Activated CD4-positive, alpha-beta T cell treated with anti-CD3 and anti-CD28 coated beads for 36 hours (primary cell): ENCODE measurements at regions not wholly inside any gene's neighbourhood (a gene's known extent, or its start where the extent isn't known, plus 50 kb on each side); places are given as distances from the start of the nearest gene placed in this dataset.
"Not testable (repeated sequence)": the region's sequence is repeated elsewhere in the genome, so short reads cannot be mapped to it uniquely, and the experiment has no call there.

Experiments used
- ATAC-seq: fragments of 200-7000 bp; cut with Tn5 transposase; one replicate; pipeline ENCODE4 v1.10.0; 2021; ENCODE audit warnings: mild to moderate bottlenecking, moderate library complexity
- CTCF ChIA-PET: fragments of 350-600 bp; sonication (Branson Sonifier 250); formaldehyde crosslinking; loops from one replicate; lab custom pipeline; 2021; ENCODE audit warnings: antibody characterized with exemption; lab: Charles Lee
- POLR2A ChIA-PET: fragments of 350-600 bp; sonication (Branson Sonifier 250); formaldehyde crosslinking; loops from one replicate; lab custom pipeline; 2021; ENCODE audit warnings: antibody characterized with exemption, inconsistent platforms; lab: Charles Lee
- DNase-seq: peaks from one replicate; pipeline ENCODE4 v3.0.0-alpha.2; 2020
- H3K27ac Mint-ChIP-seq: one replicate; pipeline ENCODE4 v1.8.0; 2021; ENCODE audit warnings: mixed read lengths
- H3K27me3 Mint-ChIP-seq: one replicate; pipeline ENCODE4 v1.8.0; 2021; ENCODE audit warnings: mixed read lengths
- H3K36me3 Mint-ChIP-seq: one replicate; pipeline ENCODE4 v1.8.0; 2021; ENCODE audit warnings: low read depth, mixed read lengths
- H3K4me1 Mint-ChIP-seq: one replicate; pipeline ENCODE4 v1.8.0; 2021; ENCODE audit warnings: mixed read lengths
- H3K4me3 Mint-ChIP-seq: one replicate; pipeline ENCODE4 v1.8.0; 2021; ENCODE audit warnings: mild to moderate bottlenecking, moderate library complexity, mixed read lengths
- H3K9me3 Mint-ChIP-seq: one replicate; pipeline ENCODE4 v1.8.0; 2021; ENCODE audit warnings: low read depth, mixed read lengths
- intact Hi-C, 2 experiments: fragments of 100-400 bp; cut with DNase I in 1 of 2; cut with micrococcal nuclease in 1 of 2; formaldehyde crosslinking; loops; one replicate each; pipeline versions ENCODE4 v1.14.2 to v1.15.1; 2022 to 2024; cut with DNase I, micrococcal nuclease

GRCh38 chr17:27181379-27181925, 112.5 kb upstream of the WSB1 start:
- H3K4me1 Mint-ChIP-seq, H3K36me3 Mint-ChIP-seq, ATAC-seq, POLR2A ChIA-PET, intact Hi-C loops, DNase-seq, H3K9me3 Mint-ChIP-seq, CTCF ChIA-PET, H3K4me3 Mint-ChIP-seq, H3K27ac Mint-ChIP-seq, H3K27me3 Mint-ChIP-seq: not testable (repeated sequence)

GRCh38 chr17:27181935-27182334, 112.0 kb upstream of the WSB1 start:
- ChIA-PET CTCF (no interaction called here), POLR2A (no interaction called here)
- H3K4me3 Mint-ChIP-seq, result no peak overlapping the region
- no peaks in the 10 kb centered on the region for H3K27me3 Mint-ChIP-seq
- no peak overlapping the region for H3K27ac Mint-ChIP-seq
- no peaks in the 10 kb centered on the region for H3K36me3 Mint-ChIP-seq
- intact Hi-C loops, result no loop called here
- DNase-seq (no peak), ATAC-seq (no peak)
- no peaks in the 10 kb centered on the region for H3K4me1 Mint-ChIP-seq
- peaks cover 7% of the 10 kb centered on the region for H3K9me3 Mint-ChIP-seq

GRCh38 chr17:27197505-27197904, 96.4 kb upstream of the WSB1 start:
- POLR2A ChIA-PET, H3K4me1 Mint-ChIP-seq, H3K27ac Mint-ChIP-seq, H3K36me3 Mint-ChIP-seq, H3K4me3 Mint-ChIP-seq, H3K9me3 Mint-ChIP-seq, ATAC-seq, H3K27me3 Mint-ChIP-seq, DNase-seq: not testable (repeated sequence)
- intact Hi-C loops, result loop anchor here in 1 of 2 experiments (2.0 kb wide), 1 partner anchor 135 kb away; no protein-coding TSS in a partner anchor
- CTCF ChIA-PET, result interaction anchor here (1.5 kb wide), 1 partner anchor 39 kb away, joined by 3 read pairs; no protein-coding TSS in a partner anchor

- Mint-ChIP-seq H3K27me3 (peaks cover 6% of the 10 kb centered on the region), H3K36me3 (no peaks in the 10 kb centered on the region), H3K9me3 (peaks cover 1% of the 10 kb centered on the region), H3K27ac (no peak overlapping the region), H3K4me1 (no peaks in the 10 kb centered on the region), H3K4me3 (no peak overlapping the region)
- intact Hi-C loops, result no loop called here
- no peak for ATAC-seq
- CTCF ChIA-PET, result interaction anchor here (0.7 to 1.9 kb wide), 3 partner anchors 14 to 133 kb away, joined by 3 to 4 read pairs (median 3); no protein-coding TSS in a partner anchor
- no peak for DNase-seq
- POLR2A ChIA-PET, result no interaction called here
Observed at GRCh38 chr17:27199948-27200347, 94.0 kb upstream of the WSB1 start.

- peaks cover 6% of the 10 kb centered on the region for H3K27me3 Mint-ChIP-seq
- CTCF ChIA-PET, result interaction anchor here (1.9 kb wide), 1 partner anchor 133 kb away, joined by 4 read pairs; no protein-coding TSS in a partner anchor
Observed at GRCh38 chr17:27200476-27200875, 93.4 kb upstream of the WSB1 start.

GRCh38 chr17:27203241-27203640, 90.7 kb upstream of the WSB1 start:
- intact Hi-C loops, result no loop called here
- POLR2A ChIA-PET, result no interaction called here

More at GRCh38 chr17:27200476-27200875, 93.4 kb upstream of the WSB1 start:
- DNase-seq (no peak), ATAC-seq (no peak)
- intact Hi-C loops, result no loop called here
- H3K4me1 Mint-ChIP-seq, result no peaks in the 10 kb centered on the region
- POLR2A ChIA-PET, result no interaction called here
- H3K36me3 Mint-ChIP-seq, result no peaks in the 10 kb centered on the region
- no peak overlapping the region for H3K4me3 Mint-ChIP-seq
- peaks cover 1% of the 10 kb centered on the region for H3K9me3 Mint-ChIP-seq
- no peak overlapping the region for H3K27ac Mint-ChIP-seq

GRCh38 chr17:27206447-27206846, 87.5 kb upstream of the WSB1 start:
- Mint-ChIP-seq H3K9me3 (no peaks in the 10 kb centered on the region), H3K4me1 (peaks cover 7% of the 10 kb centered on the region), H3K27ac (no peak overlapping the region), H3K36me3 (no peaks in the 10 kb centered on the region), H3K4me3 (no peak overlapping the region), H3K27me3 (peaks cover 12% of the 10 kb centered on the region)
- intact Hi-C loops, result no loop called here
- POLR2A ChIA-PET, result interaction anchor here (0.6 to 1.3 kb wide), 2 partner anchors 12 to 114 kb away, joined by 3 to 4 read pairs; no protein-coding TSS in a partner anchor
- ATAC-seq, result no peak
- DNase-seq, result peak; percentile 27
- CTCF ChIA-PET, result interaction anchor here (0.5 to 2.4 kb wide), 8 partner anchors 9 to 127 kb away, joined by 3 to 8 read pairs (median 4); no protein-coding TSS in a partner anchor

More at GRCh38 chr17:27203241-27203640, 90.7 kb upstream of the WSB1 start:
- H3K4me1 Mint-ChIP-seq, result peaks cover 7% of the 10 kb centered on the region
- DNase-seq (no peak), ATAC-seq (no peak)
- CTCF ChIA-PET, result interaction anchor here (0.7 to 1.4 kb wide), 2 partner anchors 11 to 33 kb away, joined by 3 to 4 read pairs; no protein-coding TSS in a partner anchor
- H3K4me3 Mint-ChIP-seq, result no peak overlapping the region
- peaks cover 12% of the 10 kb centered on the region for H3K27me3 Mint-ChIP-seq
- no peak overlapping the region for H3K27ac Mint-ChIP-seq
- no peaks in the 10 kb centered on the region for H3K9me3 Mint-ChIP-seq
- no peaks in the 10 kb centered on the region for H3K36me3 Mint-ChIP-seq

GRCh38 chr17:27207073-27207513, 86.8 kb upstream of the WSB1 start:
- DNase-seq (no peak), ATAC-seq (peak; percentile 76)
- H3K27ac Mint-ChIP-seq, result no peak overlapping the region
- H3K4me1 Mint-ChIP-seq, result peaks cover 7% of the 10 kb centered on the region
- H3K27me3 Mint-ChIP-seq, result peaks cover 12% of the 10 kb centered on the region
- no peaks in the 10 kb centered on the region for H3K36me3 Mint-ChIP-seq
- no peak overlapping the region for H3K4me3 Mint-ChIP-seq
- H3K9me3 Mint-ChIP-seq, result no peaks in the 10 kb centered on the region
- CTCF ChIA-PET, result interaction anchor here (0.8 to 2.4 kb wide), 6 partner anchors 8 to 443 kb away, joined by 3 to 8 read pairs (median 4); no protein-coding TSS in a partner anchor
- POLR2A ChIA-PET, result interaction anchor here (1.3 kb wide), 1 partner anchor 12 kb away, joined by 4 read pairs; no protein-coding TSS in a partner anchor
- intact Hi-C loops, result no loop called here

GRCh38 chr17:27208370-27208769, 85.5 kb upstream of the WSB1 start:
- POLR2A ChIA-PET, H3K4me1 Mint-ChIP-seq, intact Hi-C loops, H3K9me3 Mint-ChIP-seq, ATAC-seq, H3K4me3 Mint-ChIP-seq, DNase-seq, H3K36me3 Mint-ChIP-seq, H3K27ac Mint-ChIP-seq: not testable (repeated sequence)
- H3K27me3 Mint-ChIP-seq, result peaks cover 10% of the 10 kb centered on the region
- CTCF ChIA-PET, result interaction anchor here (2.0 kb wide), 1 partner anchor 125 kb away, joined by 5 read pairs; no protein-coding TSS in a partner anchor

- ChIA-PET CTCF (no interaction called here), POLR2A (no interaction called here)
- peaks cover 6% of the 10 kb centered on the region for H3K27me3 Mint-ChIP-seq
- H3K9me3 Mint-ChIP-seq, result no peaks in the 10 kb centered on the region
- no peak overlapping the region for H3K4me3 Mint-ChIP-seq
- H3K4me1 Mint-ChIP-seq, result peaks cover 7% of the 10 kb centered on the region
- ATAC-seq, result no peak
- no peaks in the 10 kb centered on the region for H3K36me3 Mint-ChIP-seq
- DNase-seq, result no peak
- intact Hi-C loops, result no loop called here
- no peak overlapping the region for H3K27ac Mint-ChIP-seq
Observed at GRCh38 chr17:27209316-27209715, 84.6 kb upstream of the WSB1 start.

GRCh38 chr17:27210809-27211208, 83.1 kb upstream of the WSB1 start:
- H3K36me3 Mint-ChIP-seq, H3K9me3 Mint-ChIP-seq, H3K27me3 Mint-ChIP-seq, POLR2A ChIA-PET, H3K4me3 Mint-ChIP-seq, DNase-seq, ATAC-seq, H3K4me1 Mint-ChIP-seq, H3K27ac Mint-ChIP-seq, CTCF ChIA-PET, intact Hi-C loops: not testable (repeated sequence)

- H3K36me3 Mint-ChIP-seq, result no peaks in the 10 kb centered on the region
- no peaks in the 10 kb centered on the region for H3K9me3 Mint-ChIP-seq
- ATAC-seq (no peak), DNase-seq (no peak)
- ChIA-PET POLR2A (no interaction called here), CTCF (interaction anchor here (0.6 kb wide), 1 partner anchor 21 kb away, joined by 3 read pairs; no protein-coding TSS in a partner anchor)
- intact Hi-C loops, result no loop called here
- H3K4me1 Mint-ChIP-seq, result peaks cover 12% of the 10 kb centered on the region
- H3K4me3 Mint-ChIP-seq, result no peak overlapping the region
- no peak overlapping the region for H3K27ac Mint-ChIP-seq
- H3K27me3 Mint-ChIP-seq, result peaks cover 2% of the 10 kb centered on the region
Observed at GRCh38 chr17:27216836-27217235, 77.1 kb upstream of the WSB1 start.
